ENCODE measurements at regions not wholly inside any gene's neighbourhood (a gene's known extent, or its start where the extent isn't known, plus 50 kb on each side); places are given as distances from the start of the nearest gene placed in this dataset.

GRCh38 chr4:67035986-67036385, 509.3 kb downstream of the CENPC start:
- no peaks in the 10 kb centered on the region for H3K4me1 ChIP-seq (ENCODE audit: control insufficient read depth, extremely low read depth, insufficient read depth, low read length)
- no peak for TF ChIP-seq EZH2 (IDR thresholded peaks at IDR 0.05; ENCODE audit: low read length, missing control alignments)
- no peak for TF ChIP-seq CTCF (conservative IDR thresholded peaks at IDR 0.05 in 1 of 2, IDR thresholded peaks at IDR 0.05 in 1 of 2; ENCODE audit: low read depth in 1 of 2, low read length in 2 of 2)
- no peak overlapping the region for H3K4me2 ChIP-seq (ENCODE audit: extremely low read depth, insufficient read depth, low read length)
- no peaks in the 10 kb centered on the region for H3K79me2 ChIP-seq (ENCODE audit: control insufficient read depth, insufficient read depth, low read length)
- no peaks in the 10 kb centered on the region for H4K20me1 ChIP-seq (ENCODE audit: control insufficient read depth, extremely low read depth, insufficient read depth, low read length)
- no peak overlapping the region for H3K27ac ChIP-seq (ENCODE audit: insufficient read depth, low read length)
- peak in 1 of 2 donors; percentile 50 for DNase-seq (ENCODE audit: low read depth in 2 of 2)
- no peak overlapping the region for H2AFZ ChIP-seq (ENCODE audit: low read length)
- H3K9ac ChIP-seq (ENCODE audit: insufficient read depth, low read length): no peak overlapping the region
- no peaks in the 10 kb centered on the region for H3K27me3 ChIP-seq (ENCODE audit: control insufficient read depth, insufficient read depth, low read length)
- no peaks in the 10 kb centered on the region for H3K36me3 ChIP-seq (ENCODE audit: control insufficient read depth, insufficient read depth, low read length)
- H3K4me3 ChIP-seq (replicated peaks in 1 of 4; ENCODE audit: control extremely low read depth in 1 of 4, insufficient read depth in 1 of 4, low read depth in 3 of 4, low read length in 4 of 4): no peak overlapping the region
- H3K9me3 ChIP-seq (ENCODE audit: control insufficient read depth, insufficient read depth, low read depth, low read length): no peaks in the 10 kb centered on the region

- Histone ChIP-seq H3K4me1 (ENCODE audit: control insufficient read depth, extremely low read depth, insufficient read depth, low read length) (no peaks in the 10 kb centered on the region), H3K27me3 (ENCODE audit: control insufficient read depth, insufficient read depth, low read length) (no peaks in the 10 kb centered on the region), H3K79me2 (ENCODE audit: control insufficient read depth, insufficient read depth, low read length) (no peaks in the 10 kb centered on the region), H4K20me1 (ENCODE audit: control insufficient read depth, extremely low read depth, insufficient read depth, low read length) (no peaks in the 10 kb centered on the region), H2AFZ (ENCODE audit: low read length) (no peak overlapping the region), H3K27ac (ENCODE audit: insufficient read depth, low read length) (no peak overlapping the region), H3K4me3 (replicated peaks in 1 of 4; ENCODE audit: control extremely low read depth in 1 of 4, insufficient read depth in 1 of 4, low read depth in 3 of 4, low read length in 4 of 4) (no peak overlapping the region), H3K9me3 (ENCODE audit: control insufficient read depth, insufficient read depth, low read depth, low read length) (no peaks in the 10 kb centered on the region), H3K9ac (ENCODE audit: insufficient read depth, low read length) (no peak overlapping the region), H3K36me3 (ENCODE audit: control insufficient read depth, insufficient read depth, low read length) (no peaks in the 10 kb centered on the region), H3K4me2 (ENCODE audit: extremely low read depth, insufficient read depth, low read length) (no peak overlapping the region)
- DNase-seq (ENCODE audit: low read depth in 2 of 2): peak in 1 of 2 donors; percentile 80
- TF ChIP-seq EZH2 (IDR thresholded peaks at IDR 0.05; ENCODE audit: low read length, missing control alignments) (no peak), CTCF (conservative IDR thresholded peaks at IDR 0.05 in 1 of 2, IDR thresholded peaks at IDR 0.05 in 1 of 2; ENCODE audit: low read depth in 1 of 2, low read length in 2 of 2) (no peak)
These were observed 509.8 kb downstream of the CENPC start for GRCh38 chr4:67035501-67035900.

GRCh38 chr4:67030636-67031035, 514.7 kb downstream of the CENPC start:
- Histone ChIP-seq H3K4me3 (replicated peaks in 1 of 4; ENCODE audit: control extremely low read depth in 1 of 4, insufficient read depth in 1 of 4, low read depth in 3 of 4, low read length in 4 of 4) (no peak overlapping the region), H2AFZ (ENCODE audit: low read length) (no peak overlapping the region), H4K20me1 (ENCODE audit: control insufficient read depth, extremely low read depth, insufficient read depth, low read length) (no peaks in the 10 kb centered on the region), H3K9ac (ENCODE audit: insufficient read depth, low read length) (no peak overlapping the region), H3K9me3 (ENCODE audit: control insufficient read depth, insufficient read depth, low read depth, low read length) (no peaks in the 10 kb centered on the region), H3K4me2 (ENCODE audit: extremely low read depth, insufficient read depth, low read length) (no peak overlapping the region), H3K4me1 (ENCODE audit: control insufficient read depth, extremely low read depth, insufficient read depth, low read length) (no peaks in the 10 kb centered on the region), H3K27ac (ENCODE audit: insufficient read depth, low read length) (no peak overlapping the region), H3K36me3 (ENCODE audit: control insufficient read depth, insufficient read depth, low read length) (no peaks in the 10 kb centered on the region), H3K27me3 (ENCODE audit: control insufficient read depth, insufficient read depth, low read length) (no peaks in the 10 kb centered on the region), H3K79me2 (ENCODE audit: control insufficient read depth, insufficient read depth, low read length) (no peaks in the 10 kb centered on the region)
- peak in 1 of 2 donors; percentile 39 for DNase-seq (ENCODE audit: low read depth in 2 of 2)
- TF ChIP-seq EZH2 (IDR thresholded peaks at IDR 0.05; ENCODE audit: low read length, missing control alignments): no peak
- TF ChIP-seq CTCF (conservative IDR thresholded peaks at IDR 0.05 in 1 of 2, IDR thresholded peaks at IDR 0.05 in 1 of 2; ENCODE audit: low read depth in 1 of 2, low read length in 2 of 2): no peak
